Tibial artery (tissue), 4 donors: ENCODE measurements at regions not wholly inside any gene's neighbourhood (a gene's known extent, or its start where the extent isn't known, plus 50 kb on each side); places are given as distances from the start of the nearest gene placed in this dataset.

Source experiments
- DNase-seq, 2 donors: peaks; one replicate each; pipeline ENCODE4 v3.0.0-alpha.2; 2019
- H3K27ac ChIP-seq, 2 donors: fragments of 200-600 bp; sonication (generic) in 1 of 2; 1 replicate in 1 of 2; 2 replicates in 1 of 2; pipeline ENCODE4 v1.5.1; 2018 to 2019; ENCODE audit warnings: mild to moderate bottlenecking in 1 of 2
- H3K27me3 ChIP-seq, 2 donors: fragments of 200-600 bp; sonication (generic) in 1 of 2; one replicate each; pipeline versions ENCODE4 v1.5.1 to v1.6.0; 2016 to 2019
- H3K36me3 ChIP-seq, 3 donors: fragments of 200-600 bp; sonication (generic) in 2 of 3; one replicate each; pipeline ENCODE4 v1.5.1; 2016 to 2019; ENCODE audit warnings: mild to moderate bottlenecking in 2 of 3
- H3K4me1 ChIP-seq, 4 donors: fragments of 200-600 bp; sonication (generic) in 2 of 4; 1 replicate in 3 of 4; 2 replicates in 1 of 4; pipeline ENCODE4 v1.5.1; 2016 to 2019
- H3K4me3 ChIP-seq, 2 donors: fragments of 200-600 bp; sonication (generic) in 1 of 2; 1 replicate in 1 of 2; 2 replicates in 1 of 2; pipeline ENCODE4 v1.5.1; 2018 to 2019; ENCODE audit warnings: mild to moderate bottlenecking in 2 of 2
- H3K9me3 ChIP-seq, 3 donors: fragments of 200-600 bp; sonication (generic) in 1 of 3; one replicate each; pipeline ENCODE4 v1.5.1; 2016 to 2019
- intact Hi-C: fragments of 100-400 bp; cut with DNase I; formaldehyde crosslinking; loops from one replicate; pipeline ENCODE4 v1.15.0; 2023; ENCODE audit warnings: low total_unique reads
- TF ChIP-seq, protein P1 (sequence below), 2 experiments: fragments of 200-600 bp in 1 of 2; fragments of 450-650 bp in 1 of 2; IDR thresholded peaks; one replicate each; pipeline ENCODE4 v1.5.1; 2017 to 2019; ENCODE audit warnings: antibody characterized with exemption in 2 of 2, mild to moderate bottlenecking in 1 of 2, moderate library complexity in 1 of 2

DNA sequence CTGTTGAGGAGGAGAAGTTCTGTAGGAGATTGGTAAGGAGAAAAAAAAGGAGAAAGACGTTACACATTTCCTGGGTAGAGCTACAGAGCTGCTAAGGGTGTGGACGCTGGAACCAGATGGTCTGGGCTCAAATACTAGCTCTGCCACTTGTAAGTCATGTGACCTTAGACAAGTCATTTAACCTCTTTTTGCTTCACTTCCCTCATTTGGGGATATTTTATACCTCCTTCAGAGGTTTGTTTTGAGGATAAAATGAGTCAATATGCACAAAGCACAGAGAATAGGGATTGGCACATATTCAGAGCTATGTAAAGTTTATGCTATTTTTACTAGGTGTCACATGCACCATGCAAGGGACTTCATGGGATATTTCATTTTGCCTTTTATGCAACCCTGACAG, 708.8 kb downstream of the DHX35 start:
- H3K27me3 ChIP-seq = no peaks in the 10 kb centered on the region
- intact Hi-C loops = no loop called here
- H3K36me3 ChIP-seq = no peaks in the 10 kb centered on the region
- no peak for DNase-seq
- H3K4me1 ChIP-seq = no peaks in the 10 kb centered on the region
- H3K4me3 ChIP-seq = no peak overlapping the region
- H3K27ac ChIP-seq = no peak overlapping the region
- TF ChIP-seq, protein P1, sequence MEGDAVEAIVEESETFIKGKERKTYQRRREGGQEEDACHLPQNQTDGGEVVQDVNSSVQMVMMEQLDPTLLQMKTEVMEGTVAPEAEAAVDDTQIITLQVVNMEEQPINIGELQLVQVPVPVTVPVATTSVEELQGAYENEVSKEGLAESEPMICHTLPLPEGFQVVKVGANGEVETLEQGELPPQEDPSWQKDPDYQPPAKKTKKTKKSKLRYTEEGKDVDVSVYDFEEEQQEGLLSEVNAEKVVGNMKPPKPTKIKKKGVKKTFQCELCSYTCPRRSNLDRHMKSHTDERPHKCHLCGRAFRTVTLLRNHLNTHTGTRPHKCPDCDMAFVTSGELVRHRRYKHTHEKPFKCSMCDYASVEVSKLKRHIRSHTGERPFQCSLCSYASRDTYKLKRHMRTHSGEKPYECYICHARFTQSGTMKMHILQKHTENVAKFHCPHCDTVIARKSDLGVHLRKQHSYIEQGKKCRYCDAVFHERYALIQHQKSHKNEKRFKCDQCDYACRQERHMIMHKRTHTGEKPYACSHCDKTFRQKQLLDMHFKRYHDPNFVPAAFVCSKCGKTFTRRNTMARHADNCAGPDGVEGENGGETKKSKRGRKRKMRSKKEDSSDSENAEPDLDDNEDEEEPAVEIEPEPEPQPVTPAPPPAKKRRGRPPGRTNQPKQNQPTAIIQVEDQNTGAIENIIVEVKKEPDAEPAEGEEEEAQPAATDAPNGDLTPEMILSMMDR (IDR thresholded peaks at IDR 0.05) = no peak
- H3K9me3 ChIP-seq = no peaks in the 10 kb centered on the region

DNA sequence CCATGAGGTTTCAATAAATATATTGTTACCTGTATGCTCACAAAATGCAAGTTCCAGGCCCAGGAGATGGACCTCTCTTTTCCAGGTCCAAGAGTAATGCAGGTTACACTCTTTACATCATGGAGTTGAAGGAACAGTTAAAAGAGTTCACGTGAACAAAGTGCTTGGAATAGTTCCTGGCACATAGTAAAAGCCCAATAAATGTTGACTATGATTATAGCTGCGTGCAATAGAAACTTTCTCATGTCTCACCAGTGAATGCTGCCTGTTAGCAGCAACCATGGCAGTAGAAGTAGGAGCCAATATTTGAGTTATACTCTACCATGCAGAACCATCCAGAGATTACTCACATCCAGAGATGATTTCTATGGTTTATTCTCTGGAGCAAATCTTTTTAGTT, 707.5 kb downstream of the DHX35 start:
- intact Hi-C loops = no loop called here
- H3K4me3 ChIP-seq = no peak overlapping the region
- TF ChIP-seq, protein P1 (IDR thresholded peaks at IDR 0.05) = no peak
- no peaks in the 10 kb centered on the region for H3K4me1 ChIP-seq
- H3K9me3 ChIP-seq = no peaks in the 10 kb centered on the region
- no peak for DNase-seq
- H3K36me3 ChIP-seq = no peaks in the 10 kb centered on the region
- H3K27me3 ChIP-seq = no peaks in the 10 kb centered on the region
- no peak overlapping the region for H3K27ac ChIP-seq

DNA sequence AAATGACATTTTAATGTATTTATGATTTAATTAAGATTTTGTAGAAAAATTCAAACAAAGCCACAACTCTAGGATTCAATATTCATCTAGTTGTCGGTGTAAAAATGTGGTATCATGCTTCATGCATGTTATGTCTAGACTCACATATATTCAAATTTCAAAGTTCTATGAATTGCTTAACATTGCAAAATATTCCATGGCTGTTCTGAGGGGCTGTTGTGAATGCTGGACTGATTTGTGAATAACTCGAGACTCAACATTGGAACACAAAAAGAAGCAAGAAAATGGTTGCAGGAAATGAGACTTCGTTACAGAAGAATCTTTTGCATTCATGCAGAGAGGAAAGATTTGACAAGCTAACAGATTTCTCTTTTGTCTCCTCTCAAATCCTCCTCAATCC, 705.9 kb downstream of the DHX35 start:
- H3K27me3 ChIP-seq = no peaks in the 10 kb centered on the region
- no peaks in the 10 kb centered on the region for H3K4me1 ChIP-seq
- DNase-seq = no peak
- intact Hi-C loops = no loop called here
- H3K9me3 ChIP-seq = no peaks in the 10 kb centered on the region
- no peaks in the 10 kb centered on the region for H3K36me3 ChIP-seq
- TF ChIP-seq, protein P1 (IDR thresholded peaks at IDR 0.05) = no peak
- H3K27ac ChIP-seq = no peak overlapping the region
- no peak overlapping the region for H3K4me3 ChIP-seq

DNA sequence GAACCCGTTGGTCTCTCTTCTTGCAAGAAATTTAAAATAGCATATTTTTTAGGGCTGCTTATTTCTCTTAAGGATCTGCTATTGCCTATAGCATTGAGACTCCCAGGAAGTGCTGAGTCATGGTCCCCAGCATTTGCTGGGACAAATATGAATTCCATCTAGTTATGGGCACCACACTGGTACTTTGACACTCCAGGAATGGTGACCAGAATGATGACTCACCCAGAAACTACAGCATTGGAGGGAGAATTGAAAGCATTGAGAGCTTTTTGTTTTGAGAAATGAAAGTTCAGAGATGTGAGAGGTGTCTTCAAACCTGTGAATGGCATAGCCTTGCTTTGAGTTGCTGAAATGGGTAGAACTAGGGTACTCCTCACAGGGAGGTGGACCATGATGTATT, 699.7 kb downstream of the DHX35 start:
- DNase-seq = no peak
- Histone ChIP-seq H3K27me3 (no peaks in the 10 kb centered on the region), H3K27ac (no peak overlapping the region), H3K36me3 (no peaks in the 10 kb centered on the region), H3K9me3 (no peaks in the 10 kb centered on the region), H3K4me3 (no peak overlapping the region), H3K4me1 (peaks cover 0 to 12% (median 1%) of the 10 kb centered on the region in 4 donors)
- intact Hi-C loops = no loop called here
- TF ChIP-seq, protein P1 (IDR thresholded peaks at IDR 0.05) = no peak

DNA sequence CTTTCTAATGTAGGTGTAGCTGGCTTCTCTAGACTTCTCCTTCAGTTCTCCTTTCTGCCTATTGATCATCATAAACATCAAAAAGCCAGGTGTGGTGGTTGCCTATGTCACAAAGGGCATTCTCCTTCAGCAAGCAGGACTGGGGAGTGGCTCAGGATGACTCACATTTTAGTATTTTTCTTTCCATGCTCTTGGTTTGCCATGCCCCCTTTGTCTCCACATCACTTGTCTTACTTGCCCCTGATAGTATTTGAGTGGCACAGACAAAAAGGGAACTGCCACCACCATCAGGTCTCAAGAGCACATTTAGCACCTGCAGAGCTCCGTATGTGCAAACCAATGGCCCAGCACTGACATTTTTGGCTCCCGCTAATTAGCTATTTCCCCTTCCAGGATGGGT, 698.8 kb downstream of the DHX35 start:
- TF ChIP-seq, protein P1 (IDR thresholded peaks at IDR 0.05) = no peak
- Histone ChIP-seq H3K9me3 (no peaks in the 10 kb centered on the region), H3K4me1 (peaks cover 0 to 12% (median 1%) of the 10 kb centered on the region in 4 donors), H3K27me3 (no peaks in the 10 kb centered on the region), H3K27ac (no peak overlapping the region), H3K36me3 (no peaks in the 10 kb centered on the region), H3K4me3 (no peak overlapping the region)
- DNase-seq = no peak
- intact Hi-C loops = no loop called here

DNA sequence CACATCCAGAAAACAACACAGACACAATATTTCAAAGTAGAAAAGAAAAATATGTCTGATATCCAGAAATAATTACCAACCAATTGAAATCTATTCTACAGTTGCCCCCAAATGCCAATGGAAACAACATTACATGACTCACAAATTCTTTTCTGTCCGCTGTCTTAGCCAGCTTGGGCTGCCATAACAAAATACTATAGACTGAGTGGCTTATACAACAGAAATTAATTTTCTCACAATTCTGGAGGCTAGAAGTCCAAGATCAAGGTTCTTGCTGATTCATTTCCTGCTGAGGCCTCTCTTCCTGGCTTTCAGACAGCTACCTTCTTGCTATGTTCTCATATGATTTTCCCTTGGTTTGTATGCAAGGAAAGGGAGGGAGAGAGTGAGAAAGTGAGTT, 698.1 kb downstream of the DHX35 start:
- H3K4me1 ChIP-seq = peaks cover 0 to 12% (median 1%) of the 10 kb centered on the region in 4 donors
- no peaks in the 10 kb centered on the region for H3K36me3 ChIP-seq
- H3K27me3 ChIP-seq = no peaks in the 10 kb centered on the region
- H3K9me3 ChIP-seq = no peaks in the 10 kb centered on the region
- no peak for DNase-seq
- H3K27ac ChIP-seq = no peak overlapping the region
- intact Hi-C loops = no loop called here
- H3K4me3 ChIP-seq = no peak overlapping the region
- TF ChIP-seq, protein P1 (IDR thresholded peaks at IDR 0.05) = no peak
